Parathyroid adenoma (tissue), 2 donors: ENCODE measurements at regions not wholly inside any gene's neighbourhood (a gene's known extent, or its start where the extent isn't known, plus 50 kb on each side); places are given as distances from the start of the nearest gene placed in this dataset.

Experiments used
- H2AFZ ChIP-seq: fragments of 300-600 bp; sonication (generic); one replicate; pipeline ENCODE4 v1.7.0; 2017; ENCODE audit warnings: antibody characterized with exemption, mild to moderate bottlenecking
- H3K27ac ChIP-seq: fragments of 300-600 bp; sonication (generic); one replicate; pipeline ENCODE4 v1.7.0; 2017
- H3K27me3 ChIP-seq: fragments of 300-600 bp; sonication (generic); one replicate; pipeline ENCODE4 v1.7.0; 2017; ENCODE audit warnings: low read length; ENCODE audit not compliant: control insufficient read depth, insufficient read depth
- H3K36me3 ChIP-seq: fragments of 300-600 bp; sonication (generic); one replicate; pipeline ENCODE4 v1.7.0; 2017; ENCODE audit warnings: low read length; ENCODE audit not compliant: control insufficient read depth, insufficient read depth
- H3K4me1 ChIP-seq: fragments of 300-600 bp; sonication (generic); one replicate; pipeline ENCODE4 v1.7.0; 2017; ENCODE audit warnings: control low read depth
- H3K4me2 ChIP-seq: fragments of 300-600 bp; sonication (generic); one replicate; pipeline ENCODE4 v1.7.0; 2017; ENCODE audit warnings: low read length
- H3K4me3 ChIP-seq: fragments of 300-600 bp; sonication (generic); one replicate; pipeline ENCODE4 v1.7.0; 2017; ENCODE audit warnings: low read depth, low read length
- H3K79me2 ChIP-seq: fragments of 300-600 bp; sonication (generic); one replicate; pipeline ENCODE4 v1.7.0; 2017; ENCODE audit warnings: control low read depth
- H3K9ac ChIP-seq: fragments of 300-600 bp; sonication (generic); one replicate; pipeline ENCODE4 v1.7.0; 2017; ENCODE audit warnings: mild to moderate bottlenecking
- H3K9me3 ChIP-seq: fragments of 300-600 bp; sonication (generic); one replicate; pipeline ENCODE4 v1.7.0; 2017; ENCODE audit warnings: low read length; ENCODE audit not compliant: control insufficient read depth
- CTCF ChIP-seq: fragments of 300-600 bp; sonication (generic); IDR thresholded peaks from one replicate; pipeline ENCODE4 v1.7.0; 2017; ENCODE audit warnings: antibody characterized with exemption, mild to moderate bottlenecking
- donor health status: primary hyperparathyroidism.

GRCh38 chr5:87791869-87792268, 379.1 kb upstream of the CCNH start:
- Histone ChIP-seq H3K4me3 (no peak overlapping the region), H3K27me3 (no peaks in the 10 kb centered on the region)

GRCh38 chr5:87788416-87788815, 375.7 kb upstream of the CCNH start:
- H3K4me1 ChIP-seq, result no peaks in the 10 kb centered on the region
- TF ChIP-seq CTCF, result no peak
- no peak overlapping the region for H3K4me2 ChIP-seq
- peaks cover 2% of the 10 kb centered on the region for H3K27me3 ChIP-seq
- H3K4me3 ChIP-seq, result no peak overlapping the region
- no peak overlapping the region for H3K9ac ChIP-seq
- H3K36me3 ChIP-seq, result no peaks in the 10 kb centered on the region
- no peak overlapping the region for H3K27ac ChIP-seq
- H3K9me3 ChIP-seq, result no peaks in the 10 kb centered on the region
- no peak overlapping the region for H2AFZ ChIP-seq
- no peaks in the 10 kb centered on the region for H3K79me2 ChIP-seq

More at GRCh38 chr5:87791869-87792268, 379.1 kb upstream of the CCNH start:
- H3K4me1 ChIP-seq, result no peaks in the 10 kb centered on the region
- H3K79me2 ChIP-seq, result no peaks in the 10 kb centered on the region
- no peaks in the 10 kb centered on the region for H3K9me3 ChIP-seq
- no peak overlapping the region for H3K4me2 ChIP-seq
- H3K27ac ChIP-seq, result no peak overlapping the region
- no peak overlapping the region for H3K9ac ChIP-seq
- H2AFZ ChIP-seq, result no peak overlapping the region
- TF ChIP-seq CTCF, result no peak
- no peaks in the 10 kb centered on the region for H3K36me3 ChIP-seq

- no peak overlapping the region for H3K4me3 ChIP-seq
- peaks cover 2% of the 10 kb centered on the region for H3K27me3 ChIP-seq
- no peak overlapping the region for H3K9ac ChIP-seq
- H3K9me3 ChIP-seq, result no peaks in the 10 kb centered on the region
- no peaks in the 10 kb centered on the region for H3K4me1 ChIP-seq
- H2AFZ ChIP-seq, result no peak overlapping the region
- TF ChIP-seq CTCF, result no peak
- H3K4me2 ChIP-seq, result no peak overlapping the region
- H3K79me2 ChIP-seq, result no peaks in the 10 kb centered on the region
- H3K27ac ChIP-seq, result no peak overlapping the region
- no peaks in the 10 kb centered on the region for H3K36me3 ChIP-seq
Measured at GRCh38 chr5:87787625-87788256, 375.0 kb upstream of the CCNH start.

- Histone ChIP-seq H3K27ac (no peak overlapping the region), H3K9me3 (no peaks in the 10 kb centered on the region), H2AFZ (no peak overlapping the region), H3K27me3 (peaks cover 2% of the 10 kb centered on the region), H3K4me3 (no peak overlapping the region), H3K79me2 (no peaks in the 10 kb centered on the region), H3K36me3 (no peaks in the 10 kb centered on the region), H3K9ac (no peak overlapping the region), H3K4me1 (no peaks in the 10 kb centered on the region), H3K4me2 (no peak overlapping the region)
- no peak for TF ChIP-seq CTCF
Measured at GRCh38 chr5:87787086-87787485, 374.4 kb upstream of the CCNH start.

GRCh38 chr5:87786471-87786870, 373.7 kb upstream of the CCNH start:
- no peaks in the 10 kb centered on the region for H3K79me2 ChIP-seq
- no peaks in the 10 kb centered on the region for H3K4me1 ChIP-seq
- no peak for TF ChIP-seq CTCF
- H3K27me3 ChIP-seq, result peaks cover 2% of the 10 kb centered on the region
- H3K9ac ChIP-seq, result no peak overlapping the region
- no peaks in the 10 kb centered on the region for H3K9me3 ChIP-seq
- no peak overlapping the region for H3K4me2 ChIP-seq
- H3K27ac ChIP-seq, result no peak overlapping the region
- H2AFZ ChIP-seq, result no peak overlapping the region
- no peaks in the 10 kb centered on the region for H3K36me3 ChIP-seq
- H3K4me3 ChIP-seq, result no peak overlapping the region
